ENCODE measurements at regions not wholly inside any gene's neighbourhood (a gene's known extent, or its start where the extent isn't known, plus 50 kb on each side); places are given as distances from the start of the nearest gene placed in this dataset.

GRCh38 chr13:112124141-112124540, 57.2 kb downstream of the SOX1 start:
- intact Hi-C loops (cut with micrococcal nuclease): no loop called here

GRCh38 chr13:112127564-112128330, 60.8 kb downstream of the SOX1 start:
- intact Hi-C loops (cut with micrococcal nuclease): no loop called here

- intact Hi-C loops (cut with micrococcal nuclease): no loop called here
Observed at GRCh38 chr13:112128331-112128610, 61.3 kb downstream of the SOX1 start.

DNA sequence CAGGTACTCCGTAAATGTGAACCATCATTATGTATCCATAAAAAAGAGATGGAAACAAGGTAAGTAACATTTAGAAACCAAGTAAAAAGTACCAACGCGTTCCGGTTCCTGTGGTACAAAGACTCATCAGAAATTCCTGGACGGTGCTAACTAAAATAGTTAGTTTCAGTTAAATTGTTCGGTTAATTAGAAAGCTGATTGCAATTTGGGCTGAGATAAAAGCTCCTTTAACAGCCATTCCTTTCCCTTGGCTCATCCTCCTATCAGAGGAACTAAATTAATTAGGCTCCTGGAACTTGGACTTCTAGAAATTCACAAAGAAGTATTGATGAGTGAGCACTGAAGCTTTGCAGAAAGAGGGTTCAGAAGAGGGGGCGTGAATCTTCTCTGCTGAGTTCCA, 63.5 kb downstream of the SOX1 start:
- intact Hi-C loops (cut with micrococcal nuclease): no loop called here

- intact Hi-C loops (cut with micrococcal nuclease): no loop called here
Observed at GRCh38 chr13:112131081-112131712, 64.2 kb downstream of the SOX1 start.

DNA sequence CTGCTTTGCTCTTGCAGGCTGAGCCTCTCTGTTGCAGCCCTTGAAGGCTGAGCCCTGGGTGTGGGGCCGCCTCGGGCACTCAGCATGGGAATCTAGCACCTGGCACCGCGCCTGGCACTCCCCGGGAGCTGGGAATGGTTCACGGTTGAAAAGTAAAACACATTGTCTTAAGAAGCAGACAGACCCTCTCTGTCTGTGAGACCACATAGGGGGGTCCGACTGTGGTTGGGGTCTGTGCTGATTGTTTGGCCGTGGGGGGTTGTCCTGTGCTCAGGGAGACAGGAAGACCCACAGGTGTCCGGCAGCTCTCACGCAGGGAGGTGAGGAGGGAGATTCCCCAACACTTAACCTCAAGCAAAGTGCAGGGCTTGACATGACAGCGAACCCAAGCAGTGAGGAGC, 64.8 kb downstream of the SOX1 start:
- intact Hi-C loops (cut with micrococcal nuclease): no loop called here

DNA sequence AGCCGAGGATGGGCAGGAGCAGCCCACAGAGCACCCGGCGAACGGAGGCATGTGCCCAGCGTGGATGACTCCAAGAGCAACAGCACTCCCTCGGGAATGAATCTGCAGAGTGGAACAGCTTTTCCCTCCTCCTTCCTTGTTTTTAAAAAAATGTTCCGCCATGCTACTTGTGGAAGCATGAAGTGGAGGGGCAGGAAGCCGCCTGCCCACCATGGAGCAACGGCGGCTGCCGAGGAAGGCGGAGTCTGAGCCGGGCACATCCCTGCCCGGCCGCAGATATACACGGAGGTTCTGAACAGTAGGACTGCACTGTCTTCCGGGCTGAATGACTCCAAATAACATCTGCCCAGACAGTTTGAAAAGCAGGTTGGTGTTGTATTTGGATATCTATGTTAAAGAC, 65.2 kb downstream of the SOX1 start:
- intact Hi-C loops (cut with micrococcal nuclease): no loop called here

DNA sequence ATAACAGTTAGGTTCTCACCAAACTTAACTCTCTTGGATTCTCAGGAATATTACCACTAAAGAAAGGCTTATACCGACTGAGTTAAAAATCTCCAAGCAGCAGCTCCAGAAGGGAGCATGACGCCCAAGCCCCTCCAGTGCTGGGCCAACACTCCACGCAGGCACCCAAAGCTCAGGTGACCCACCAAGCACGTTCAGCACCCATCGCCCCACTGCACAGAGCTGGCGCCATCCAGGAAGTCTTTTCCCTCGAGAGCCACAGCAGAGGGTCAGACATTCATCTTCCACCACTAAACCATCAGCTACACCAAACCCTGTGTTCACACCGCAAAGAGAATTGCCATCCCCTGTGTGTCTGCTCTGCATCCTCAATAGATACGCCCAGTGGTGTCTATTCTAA, 65.7 kb downstream of the SOX1 start:
- intact Hi-C loops (cut with micrococcal nuclease): no loop called here

DNA sequence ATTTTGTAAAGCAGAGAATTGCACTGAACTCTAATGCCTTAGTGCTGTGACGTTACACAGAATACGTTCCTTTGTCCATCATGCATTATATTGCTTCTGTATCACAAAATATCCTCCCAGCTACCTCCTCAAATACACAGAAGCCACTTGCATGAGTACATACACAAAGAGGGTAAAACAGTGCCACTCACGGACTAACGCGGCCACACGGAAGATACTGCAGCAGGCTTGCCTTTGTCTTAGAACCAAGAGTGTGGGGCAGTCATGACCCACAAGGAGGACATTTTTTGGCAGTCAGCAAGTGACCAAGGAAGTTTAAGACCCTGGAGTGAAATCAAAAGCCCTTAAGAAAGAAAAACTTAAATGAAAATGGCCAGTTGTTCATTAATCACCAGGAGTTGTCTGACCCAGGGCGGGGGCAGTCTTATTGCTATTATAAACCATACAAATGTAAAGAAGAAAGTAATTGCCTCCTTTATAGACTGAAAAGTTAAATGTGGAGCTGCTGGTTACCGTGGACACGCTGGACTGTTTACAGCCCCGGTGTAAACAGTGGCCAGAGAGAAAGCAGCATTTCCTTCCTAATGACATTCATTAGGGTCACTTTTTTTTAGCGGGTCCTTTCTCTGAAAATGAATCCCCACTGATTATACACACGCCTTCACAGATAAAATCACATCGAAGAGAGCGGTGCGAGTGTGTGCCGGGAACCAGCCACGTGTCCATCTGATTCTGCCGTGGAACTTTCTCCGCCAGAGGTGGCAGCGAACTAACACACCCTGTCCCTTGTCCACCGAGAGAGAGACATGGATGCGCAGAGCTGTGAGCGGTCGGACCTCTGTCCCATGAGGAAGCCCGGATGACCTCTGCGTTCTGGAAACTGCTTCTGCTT, 66.8 kb downstream of the SOX1 start:
- intact Hi-C loops (cut with micrococcal nuclease): no loop called here

DNA sequence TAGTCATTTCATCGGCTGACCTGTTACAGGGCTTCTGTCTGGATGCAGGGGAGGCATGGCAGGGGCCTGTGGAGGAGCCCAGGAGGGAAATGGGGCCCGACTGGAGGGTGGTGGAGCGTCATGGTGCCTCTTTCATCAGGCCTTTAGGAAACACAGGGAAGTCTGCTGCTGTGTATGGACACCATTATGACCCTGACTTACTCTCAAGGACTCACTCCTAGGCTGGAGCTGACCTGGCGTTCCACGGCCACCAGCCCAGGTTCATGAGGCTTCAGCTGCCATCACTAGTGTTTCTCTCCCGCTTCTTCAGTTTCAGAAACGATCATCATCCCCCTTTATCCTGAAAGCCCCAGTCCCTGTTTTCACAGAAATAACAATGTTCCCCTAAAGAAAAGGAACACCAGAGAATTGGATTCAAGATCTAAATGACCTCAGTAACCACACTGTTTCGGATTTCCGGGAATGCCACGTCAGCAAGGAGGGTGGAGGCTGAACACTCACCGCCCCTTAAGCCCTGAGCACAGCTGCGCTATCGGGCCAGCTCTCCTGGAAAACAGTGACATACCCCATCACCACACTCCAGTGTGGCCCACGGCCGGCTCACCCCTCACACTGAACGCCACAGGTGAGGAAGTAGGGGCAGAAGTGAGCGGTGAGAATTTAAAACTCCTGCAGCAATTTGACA, 67.6 kb downstream of the SOX1 start:
- intact Hi-C loops (cut with micrococcal nuclease): no loop called here

DNA sequence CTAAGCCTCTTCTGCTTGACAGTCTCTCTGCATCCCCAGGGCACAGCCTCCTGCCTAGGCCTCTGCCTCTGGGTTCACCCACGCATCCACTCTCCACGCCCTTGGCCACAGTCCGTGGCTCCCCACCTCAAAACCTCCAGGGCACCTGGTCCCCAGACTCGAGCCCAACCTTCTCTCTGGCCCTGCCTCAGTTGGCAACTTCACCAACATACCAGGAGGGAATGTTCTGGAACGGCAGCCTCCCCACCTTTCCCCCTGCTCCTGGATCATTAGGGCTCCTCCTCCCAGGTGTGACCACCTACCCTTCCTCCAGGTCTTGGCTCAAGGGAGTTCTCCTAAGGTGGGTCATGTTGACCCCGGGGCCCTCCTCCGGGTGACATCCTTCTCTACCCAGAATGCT, 69.1 kb downstream of the SOX1 start:
- intact Hi-C loops (cut with micrococcal nuclease): no loop called here

GRCh38 chr13:112137144-112137543, 70.2 kb downstream of the SOX1 start:
- intact Hi-C loops (cut with micrococcal nuclease): no loop called here

GRCh38 chr13:112140366-112140765, 73.4 kb downstream of the SOX1 start:
- intact Hi-C loops (cut with micrococcal nuclease): no loop called here

GRCh38 chr13:112141643-112142400, 74.9 kb downstream of the SOX1 start:
- intact Hi-C loops (cut with micrococcal nuclease): no loop called here

- intact Hi-C loops (cut with micrococcal nuclease): no loop called here
Observed at GRCh38 chr13:112142401-112142930, 75.5 kb downstream of the SOX1 start.

- intact Hi-C loops (cut with micrococcal nuclease): no loop called here
Observed at GRCh38 chr13:112143046-112143752, 76.2 kb downstream of the SOX1 start.

GRCh38 chr13:112143753-112144615, 77.0 kb downstream of the SOX1 start:
- intact Hi-C loops (cut with micrococcal nuclease): no loop called here

DNA sequence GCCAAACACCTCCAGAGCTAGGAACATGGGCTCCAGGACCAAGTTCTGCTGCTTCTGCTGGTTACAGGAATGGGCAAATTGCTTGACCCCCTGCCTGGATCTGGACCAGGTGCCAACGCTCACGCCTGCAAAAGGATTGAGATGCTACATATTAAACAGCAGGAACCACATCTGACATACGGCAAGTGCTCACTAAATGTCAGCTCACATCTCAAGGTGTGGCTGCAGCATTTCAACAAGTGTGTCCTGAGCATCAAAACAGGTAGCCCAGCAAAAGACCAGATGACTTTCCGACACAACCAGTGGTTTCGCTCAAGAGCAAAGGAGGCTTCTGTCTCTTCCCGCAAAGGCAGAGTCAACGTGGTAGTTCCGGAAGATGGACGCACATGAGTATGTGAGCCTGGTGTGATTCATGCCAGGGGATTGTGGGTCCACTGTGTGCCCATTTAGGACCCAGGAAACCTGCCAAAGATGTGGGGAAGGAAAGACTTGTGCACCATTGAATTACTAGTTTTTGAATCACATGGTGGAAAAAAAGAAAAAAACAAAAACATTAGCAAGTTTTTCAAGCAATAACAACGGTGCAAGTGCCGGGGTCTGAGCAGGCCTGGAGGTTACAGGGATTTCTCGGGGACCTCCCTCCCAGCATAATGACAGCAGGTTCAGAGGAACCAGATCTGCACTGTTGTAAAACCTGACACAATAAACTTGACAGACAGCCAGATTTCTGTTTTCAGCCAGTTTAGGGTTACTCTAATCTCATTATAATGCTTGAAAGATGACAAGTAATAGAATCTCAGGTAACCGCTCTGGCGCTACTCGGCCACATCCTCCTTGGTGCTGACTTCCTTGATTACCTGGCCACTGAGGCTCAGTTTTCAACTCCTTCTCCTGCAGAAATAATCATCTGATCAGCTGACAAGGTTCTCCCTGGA, 77.9 kb downstream of the SOX1 start:
- intact Hi-C loops (cut with micrococcal nuclease): no loop called here
